IPS-15b (cell line): ENCODE measurements at regions not wholly inside any gene's neighbourhood (a gene's known extent, or its start where the extent isn't known, plus 50 kb on each side); places are given as distances from the start of the nearest gene placed in this dataset.
"Not testable (repeated sequence)": the region's sequence is repeated elsewhere in the genome, so short reads cannot be mapped to it uniquely, and the experiment has no call there.

ENCODE experiments used
- H3K27me3 ChIP-seq: one replicate; pipeline ENCODE4 v1.6.1; 2013; ENCODE audit warnings: low read length; ENCODE audit not compliant: control insufficient read depth, insufficient read depth
- H3K36me3 ChIP-seq: one replicate; pipeline ENCODE4 v1.6.1; 2013; ENCODE audit warnings: low read length; ENCODE audit not compliant: control insufficient read depth, insufficient read depth
- H3K4me1 ChIP-seq: one replicate; pipeline ENCODE4 v1.6.1; 2013; ENCODE audit warnings: mild to moderate bottlenecking, low read length; ENCODE audit not compliant: control insufficient read depth, insufficient read depth
- H3K4me3 ChIP-seq: one replicate; pipeline ENCODE4 v1.5.1; 2013; ENCODE audit warnings: low read depth, low read length
- H3K9ac ChIP-seq: one replicate; pipeline ENCODE4 v1.6.1; 2013; ENCODE audit warnings: low read depth, mild to moderate bottlenecking, low read length
- H3K9me3 ChIP-seq: one replicate; pipeline ENCODE4 v1.6.1; 2013; ENCODE audit warnings: mild to moderate bottlenecking, low read length; ENCODE audit not compliant: control insufficient read depth, insufficient read depth

- H3K36me3 ChIP-seq = peaks cover 1% of the 10 kb centered on the region
- H3K4me1 ChIP-seq = no peaks in the 10 kb centered on the region
- H3K27me3 ChIP-seq = no peaks in the 10 kb centered on the region
- H3K9me3 ChIP-seq = no peaks in the 10 kb centered on the region
- H3K4me3 ChIP-seq = no peak overlapping the region
- no peak overlapping the region for H3K9ac ChIP-seq
Observed at GRCh38 chr17:71803656-71804284, 317.1 kb upstream of the SOX9 start.

- Histone ChIP-seq H3K4me1 (no peaks in the 10 kb centered on the region), H3K4me3 (no peak overlapping the region), H3K27me3 (no peaks in the 10 kb centered on the region), H3K36me3 (peaks cover 2% of the 10 kb centered on the region), H3K9me3 (no peaks in the 10 kb centered on the region), H3K9ac (no peak overlapping the region)
Observed at GRCh38 chr17:71809537-71809936, 311.3 kb upstream of the SOX9 start.

GRCh38 chr17:71813861-71814260 lies 307.0 kb upstream of the SOX9 start:
- not testable (repeated sequence) for H3K9ac ChIP-seq, H3K4me3 ChIP-seq, H3K36me3 ChIP-seq, H3K9me3 ChIP-seq, H3K27me3 ChIP-seq, H3K4me1 ChIP-seq

- Histone ChIP-seq H3K27me3 (no peaks in the 10 kb centered on the region), H3K4me3 (no peak overlapping the region), H3K36me3 (no peaks in the 10 kb centered on the region), H3K4me1 (no peaks in the 10 kb centered on the region), H3K9me3 (no peaks in the 10 kb centered on the region), H3K9ac (no peak overlapping the region)
Observed at GRCh38 chr17:71821511-71821910, 299.3 kb upstream of the SOX9 start.

GRCh38 chr17:71824671-71825070 lies 296.1 kb upstream of the SOX9 start:
- peaks cover 10% of the 10 kb centered on the region for H3K4me1 ChIP-seq
- H3K9me3 ChIP-seq = no peaks in the 10 kb centered on the region
- no peaks in the 10 kb centered on the region for H3K36me3 ChIP-seq
- H3K4me3 ChIP-seq = no peak overlapping the region
- no peak overlapping the region for H3K9ac ChIP-seq
- H3K27me3 ChIP-seq = peaks cover 2% of the 10 kb centered on the region

GRCh38 chr17:71825687-71826086 lies 295.1 kb upstream of the SOX9 start:
- Histone ChIP-seq H3K4me1 (peaks cover 14% of the 10 kb centered on the region), H3K9ac (no peak overlapping the region), H3K36me3 (no peaks in the 10 kb centered on the region), H3K27me3 (peaks cover 2% of the 10 kb centered on the region), H3K4me3 (no peak overlapping the region), H3K9me3 (no peaks in the 10 kb centered on the region)

- no peaks in the 10 kb centered on the region for H3K36me3 ChIP-seq
- H3K9me3 ChIP-seq = no peaks in the 10 kb centered on the region
- no peak overlapping the region for H3K9ac ChIP-seq
- peaks cover 18% of the 10 kb centered on the region for H3K4me1 ChIP-seq
- H3K27me3 ChIP-seq = peaks cover 2% of the 10 kb centered on the region
- no peak overlapping the region for H3K4me3 ChIP-seq
Observed at GRCh38 chr17:71828182-71828596, 292.6 kb upstream of the SOX9 start.

GRCh38 chr17:71830866-71831265 lies 290.0 kb upstream of the SOX9 start:
- H3K4me1 ChIP-seq = peaks cover 18% of the 10 kb centered on the region
- peaks cover 2% of the 10 kb centered on the region for H3K27me3 ChIP-seq
- no peak overlapping the region for H3K4me3 ChIP-seq
- H3K36me3 ChIP-seq = no peaks in the 10 kb centered on the region
- H3K9ac ChIP-seq = no peak overlapping the region
- no peaks in the 10 kb centered on the region for H3K9me3 ChIP-seq

- no peaks in the 10 kb centered on the region for H3K27me3 ChIP-seq
- H3K9me3 ChIP-seq = no peaks in the 10 kb centered on the region
- H3K36me3 ChIP-seq = no peaks in the 10 kb centered on the region
- no peaks in the 10 kb centered on the region for H3K4me1 ChIP-seq
- H3K9ac ChIP-seq = no peak overlapping the region
- no peak overlapping the region for H3K4me3 ChIP-seq
Observed at GRCh38 chr17:71842986-71843385, 277.8 kb upstream of the SOX9 start.

- Histone ChIP-seq H3K36me3 (no peaks in the 10 kb centered on the region), H3K4me1 (no peaks in the 10 kb centered on the region), H3K27me3 (no peaks in the 10 kb centered on the region), H3K9me3 (no peaks in the 10 kb centered on the region), H3K9ac (no peak overlapping the region), H3K4me3 (no peak overlapping the region)
Observed at GRCh38 chr17:71845337-71845736, 275.5 kb upstream of the SOX9 start.

- Histone ChIP-seq H3K9ac (no peak overlapping the region), H3K4me3 (no peak overlapping the region), H3K4me1 (no peaks in the 10 kb centered on the region), H3K9me3 (no peaks in the 10 kb centered on the region), H3K27me3 (no peaks in the 10 kb centered on the region), H3K36me3 (no peaks in the 10 kb centered on the region)
Observed at GRCh38 chr17:71846561-71847110, 274.2 kb upstream of the SOX9 start.
